Thyroid gland (tissue), 4 donors: ENCODE measurements at regions not wholly inside any gene's neighbourhood (a gene's known extent, or its start where the extent isn't known, plus 50 kb on each side); places are given as distances from the start of the nearest gene placed in this dataset.

Experiments
- DNase-seq, 2 donors: peaks; one replicate each; pipeline ENCODE4 v3.0.0-alpha.2; 2019
- H3K27ac ChIP-seq, 3 donors: fragments of 200-600 bp; sonication (generic); 1 replicate in 2 of 3; 2 replicates in 1 of 3; pipeline ENCODE4 v1.5.1; 2016 to 2019; ENCODE audit warnings: mild to moderate bottlenecking in 1 of 3, moderate library complexity in 1 of 3
- H3K27me3 ChIP-seq: fragments of 200-600 bp; sonication (generic); one replicate; pipeline ENCODE4 v1.5.1; 2019
- H3K36me3 ChIP-seq, 2 donors: fragments of 200-600 bp; sonication (generic); one replicate each; pipeline ENCODE4 v1.5.1; 2016 to 2019
- H3K4me1 ChIP-seq, 2 donors: fragments of 200-600 bp; sonication (generic); one replicate each; pipeline ENCODE4 v1.5.1; 2017 to 2019
- H3K4me3 ChIP-seq, 3 donors: fragments of 200-600 bp; sonication (generic); replicated peaks in 1 of 3; 1 replicate in 2 of 3; 2 replicates in 1 of 3; pipeline ENCODE4 v1.5.1; 2016; ENCODE audit warnings: mild to moderate bottlenecking in 1 of 3
- H3K9me3 ChIP-seq: fragments of 200-600 bp; sonication (generic); one replicate; pipeline ENCODE4 v1.5.1; 2017
- POLR2A ChIP-seq, 2 donors: fragments of 450-650 bp; IDR thresholded peaks; one replicate each; pipeline ENCODE4 v1.6.1; 2017; ENCODE audit warnings: antibody characterized with exemption in 2 of 2, mild to moderate bottlenecking in 2 of 2, moderate library complexity in 1 of 2
- WGBS, 2 donors: methylation state at CpG; one replicate each; pipeline ENCODE4 v1.1.5; 2017; 5-methylcytosine and 5-hydroxymethylcytosine counted together
- intact Hi-C: fragments of 100-400 bp; cut with DNase I; formaldehyde crosslinking; loops from one replicate; pipeline ENCODE4 v1.15.1; 2023
- TF ChIP-seq, protein P1 (sequence below), 6 experiments: fragments of 200-600 bp in 3 of 6; fragments of 450-650 bp in 3 of 6; sonication (generic) in 3 of 6; IDR thresholded peaks; one replicate each; pipeline ENCODE4 v1.5.1; 2016 to 2019; ENCODE audit warnings: antibody characterized with exemption in 6 of 6, mild to moderate bottlenecking in 2 of 6, inconsistent platforms in 1 of 6, moderate library complexity in 1 of 6

- Histone ChIP-seq H3K9me3 (no peaks in the 10 kb centered on the region), H3K36me3 (no peaks in the 10 kb centered on the region), H3K27me3 (no peaks in the 10 kb centered on the region), H3K4me3 (no peak overlapping the region), H3K27ac (peak overlapping the region in 1 of 3 donors; percentile 50), H3K4me1 (peaks cover 0 to 6% of the 10 kb centered on the region in 2 donors)
- 66 to 71% methylated on average over 6 to 7 of the region's 7 CpGs for WGBS, 2 donors
- DNase-seq, result no peak
- TF ChIP-seq POLR2A (IDR thresholded peaks at IDR 0.05), result no peak
- TF ChIP-seq, protein P1, sequence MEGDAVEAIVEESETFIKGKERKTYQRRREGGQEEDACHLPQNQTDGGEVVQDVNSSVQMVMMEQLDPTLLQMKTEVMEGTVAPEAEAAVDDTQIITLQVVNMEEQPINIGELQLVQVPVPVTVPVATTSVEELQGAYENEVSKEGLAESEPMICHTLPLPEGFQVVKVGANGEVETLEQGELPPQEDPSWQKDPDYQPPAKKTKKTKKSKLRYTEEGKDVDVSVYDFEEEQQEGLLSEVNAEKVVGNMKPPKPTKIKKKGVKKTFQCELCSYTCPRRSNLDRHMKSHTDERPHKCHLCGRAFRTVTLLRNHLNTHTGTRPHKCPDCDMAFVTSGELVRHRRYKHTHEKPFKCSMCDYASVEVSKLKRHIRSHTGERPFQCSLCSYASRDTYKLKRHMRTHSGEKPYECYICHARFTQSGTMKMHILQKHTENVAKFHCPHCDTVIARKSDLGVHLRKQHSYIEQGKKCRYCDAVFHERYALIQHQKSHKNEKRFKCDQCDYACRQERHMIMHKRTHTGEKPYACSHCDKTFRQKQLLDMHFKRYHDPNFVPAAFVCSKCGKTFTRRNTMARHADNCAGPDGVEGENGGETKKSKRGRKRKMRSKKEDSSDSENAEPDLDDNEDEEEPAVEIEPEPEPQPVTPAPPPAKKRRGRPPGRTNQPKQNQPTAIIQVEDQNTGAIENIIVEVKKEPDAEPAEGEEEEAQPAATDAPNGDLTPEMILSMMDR (IDR thresholded peaks at IDR 0.05), result no peak
- intact Hi-C loops, result no loop called here
Observed at GRCh38 chr7:131624536-131624935, 68.1 kb upstream of the PODXL start.

DNA sequence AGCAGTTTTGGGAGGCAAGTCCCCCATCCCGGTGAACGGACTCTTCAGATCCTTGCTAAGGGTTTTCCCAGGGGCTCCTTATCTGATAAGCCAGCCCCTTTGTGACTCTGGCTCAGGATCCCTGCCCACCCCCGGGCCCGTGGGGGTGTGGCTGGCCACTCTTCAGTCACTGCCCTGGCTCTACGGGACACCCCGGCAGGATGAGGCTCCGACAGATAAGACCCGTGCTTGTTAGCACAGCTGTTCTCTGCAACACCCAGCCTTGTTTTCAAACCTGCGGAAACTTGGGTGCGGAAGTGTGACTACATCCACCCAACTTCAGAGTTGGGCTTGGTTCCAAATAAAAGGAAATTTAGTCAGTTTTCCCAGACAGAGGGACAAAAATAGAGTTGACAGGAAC, 66.7 kb upstream of the PODXL start:
- DNase-seq, result peak; percentile 13 to 40
- no peak overlapping the region for H3K4me3 ChIP-seq
- H3K27me3 ChIP-seq, result no peaks in the 10 kb centered on the region
- H3K36me3 ChIP-seq, result no peaks in the 10 kb centered on the region
- no peak for TF ChIP-seq POLR2A (IDR thresholded peaks at IDR 0.05)
- H3K27ac ChIP-seq, result peak overlapping the region in 2 of 3 donors; percentile 23 to 45
- no peaks in the 10 kb centered on the region for H3K4me1 ChIP-seq
- H3K9me3 ChIP-seq, result no peaks in the 10 kb centered on the region
- WGBS, 2 donors, result 35 to 100% methylated on average over 1 to 10 of the region's 10 CpGs
- intact Hi-C loops, result no loop called here

- Histone ChIP-seq H3K4me3 (no peak overlapping the region), H3K4me1 (no peaks in the 10 kb centered on the region), H3K36me3 (no peaks in the 10 kb centered on the region), H3K27ac (no peak overlapping the region), H3K27me3 (no peaks in the 10 kb centered on the region), H3K9me3 (no peaks in the 10 kb centered on the region)
- TF ChIP-seq, protein P1 (IDR thresholded peaks at IDR 0.05), result no peak
- no peak for TF ChIP-seq POLR2A (IDR thresholded peaks at IDR 0.05)
- intact Hi-C loops, result no loop called here
- DNase-seq, result no peak
- WGBS, 2 donors, result 56 to 60% methylated on average over 2 of the region's 2 CpGs
Observed at GRCh38 chr7:131621652-131622051, 65.2 kb upstream of the PODXL start.

DNA sequence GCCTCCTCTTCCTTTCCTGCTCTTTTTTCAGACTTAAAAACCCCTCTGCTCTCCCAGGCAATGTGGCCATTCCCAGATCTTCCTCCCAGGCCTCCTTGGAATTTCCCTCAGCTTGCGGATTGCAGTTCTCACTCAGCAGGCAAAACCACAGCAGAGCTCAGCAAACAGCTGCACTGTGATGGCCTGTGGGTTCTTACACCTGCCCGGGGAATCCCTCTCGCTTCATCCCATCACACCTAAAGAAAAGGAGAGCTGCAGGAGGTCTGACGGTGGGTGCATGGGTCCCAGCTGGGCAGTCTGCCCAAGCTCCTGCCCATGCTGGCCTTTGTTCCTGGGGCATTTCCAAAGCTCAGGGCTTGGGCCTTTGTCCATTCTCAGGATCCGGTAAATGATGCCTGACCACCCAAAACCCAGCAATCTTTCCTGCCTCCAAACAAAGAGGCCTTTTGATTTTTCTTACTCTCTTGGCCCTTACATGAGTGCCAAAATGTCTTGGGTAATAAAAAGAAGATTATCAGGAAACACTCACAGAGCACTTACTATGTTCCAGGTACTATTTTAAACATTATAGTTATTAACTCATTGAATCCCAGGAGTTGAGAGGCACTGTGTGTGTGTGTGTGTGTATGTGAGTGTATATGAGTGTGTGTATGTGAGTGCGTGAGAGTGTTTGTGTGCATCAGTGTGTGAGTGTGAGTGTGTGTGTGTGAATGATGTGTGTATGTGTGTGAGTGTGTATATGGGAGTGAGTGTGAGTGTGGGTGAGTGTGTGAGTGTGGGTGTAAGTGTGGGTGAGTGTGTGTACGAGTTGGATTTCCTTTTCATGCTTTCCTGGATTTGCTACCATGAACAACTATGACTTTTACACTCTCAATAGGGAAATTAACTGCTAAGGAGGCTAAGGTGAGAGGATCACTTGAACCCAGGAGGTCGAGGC, 64.5 kb upstream of the PODXL start:
- WGBS, 2 donors, result 72 to 74% methylated on average over 8 of the region's 8 CpGs
- Histone ChIP-seq H3K27ac (no peak overlapping the region), H3K27me3 (no peaks in the 10 kb centered on the region), H3K4me1 (no peaks in the 10 kb centered on the region), H3K9me3 (no peaks in the 10 kb centered on the region), H3K36me3 (no peaks in the 10 kb centered on the region), H3K4me3 (no peak overlapping the region)
- DNase-seq, result no peak
- intact Hi-C loops, result no loop called here
- TF ChIP-seq, protein P1 (IDR thresholded peaks at IDR 0.05), result no peak
- no peak for TF ChIP-seq POLR2A (IDR thresholded peaks at IDR 0.05)

- WGBS, 2 donors, result 68 to 79% methylated on average over 5 to 9 of the region's 10 CpGs
- Histone ChIP-seq H3K4me3 (no peak overlapping the region), H3K4me1 (no peaks in the 10 kb centered on the region)
Observed at GRCh38 chr7:131619336-131620305, 63.2 kb upstream of the PODXL start.

More at GRCh38 chr7:131619336-131620305, 63.2 kb upstream of the PODXL start:
- Histone ChIP-seq H3K36me3 (no peaks in the 10 kb centered on the region), H3K9me3 (no peaks in the 10 kb centered on the region), H3K27me3 (no peaks in the 10 kb centered on the region), H3K27ac (no peak overlapping the region)
- intact Hi-C loops, result no loop called here
- DNase-seq, result no peak
- no peak for TF ChIP-seq POLR2A (IDR thresholded peaks at IDR 0.05)
- TF ChIP-seq, protein P1 (IDR thresholded peaks at IDR 0.05), result no peak
